ENCODE measurements at regions not wholly inside any gene's neighbourhood (a gene's known extent, or its start where the extent isn't known, plus 50 kb on each side); places are given as distances from the start of the nearest gene placed in this dataset.

DNA sequence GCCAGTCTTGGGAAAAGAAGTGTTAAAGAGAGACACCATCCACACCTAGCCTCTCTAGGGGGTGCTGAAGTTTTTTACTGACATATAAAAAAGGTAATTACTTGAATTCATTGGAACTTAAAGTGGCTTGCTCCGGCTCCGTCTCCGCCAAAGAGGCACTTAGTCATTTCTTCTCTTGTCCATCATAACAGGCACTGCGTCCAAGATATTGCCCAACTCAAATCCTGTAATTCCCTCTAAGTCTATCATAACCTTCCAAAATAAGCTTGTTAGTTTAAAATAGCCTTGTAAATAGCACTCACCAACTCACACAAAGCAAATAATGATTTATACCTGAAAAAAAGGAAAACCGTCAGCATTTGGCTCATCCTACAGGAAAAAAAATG, 160.5 kb downstream of the ZBTB18 start:
- TF ChIP-seq PPARA (CRISPR knock-in tag; IDR thresholded peaks at IDR 0.05; ENCODE audit: borderline replicate concordance) (no peak), TOX (CRISPR knock-in tag; IDR thresholded peaks at IDR 0.05; ENCODE audit: borderline replicate concordance) (no peak), TCF4 (CRISPR knock-in tag; IDR thresholded peaks at IDR 0.05; ENCODE audit: borderline replicate concordance) (no peak), ZFP30 (CRISPR knock-in tag; IDR thresholded peaks at IDR 0.05) (no peak), ZNF565 (CRISPR knock-in tag; conservative IDR thresholded peaks at IDR 0.05; ENCODE audit: low read depth) (no peak), SNAI2 (CRISPR knock-in tag; IDR thresholded peaks at IDR 0.05) (no peak), ZC3H10 (CRISPR knock-in tag; IDR thresholded peaks at IDR 0.05) (no peak), CSDC2 (CRISPR knock-in tag; IDR thresholded peaks at IDR 0.05) (no peak), ZNF70 (CRISPR knock-in tag; IDR thresholded peaks at IDR 0.05) (no peak), OSR1 (CRISPR knock-in tag; IDR thresholded peaks at IDR 0.05) (no peak), ISL1 (CRISPR knock-in tag; IDR thresholded peaks at IDR 0.05) (no peak), GLIS3 (CRISPR knock-in tag; IDR thresholded peaks at IDR 0.05) (no peak), ARNTL (CRISPR knock-in tag; IDR thresholded peaks at IDR 0.05; ENCODE audit: borderline replicate concordance, low read depth) (no peak), ZFP3 (CRISPR knock-in tag; IDR thresholded peaks at IDR 0.05) (no peak)
- TF ChIP-seq, protein P1, sequence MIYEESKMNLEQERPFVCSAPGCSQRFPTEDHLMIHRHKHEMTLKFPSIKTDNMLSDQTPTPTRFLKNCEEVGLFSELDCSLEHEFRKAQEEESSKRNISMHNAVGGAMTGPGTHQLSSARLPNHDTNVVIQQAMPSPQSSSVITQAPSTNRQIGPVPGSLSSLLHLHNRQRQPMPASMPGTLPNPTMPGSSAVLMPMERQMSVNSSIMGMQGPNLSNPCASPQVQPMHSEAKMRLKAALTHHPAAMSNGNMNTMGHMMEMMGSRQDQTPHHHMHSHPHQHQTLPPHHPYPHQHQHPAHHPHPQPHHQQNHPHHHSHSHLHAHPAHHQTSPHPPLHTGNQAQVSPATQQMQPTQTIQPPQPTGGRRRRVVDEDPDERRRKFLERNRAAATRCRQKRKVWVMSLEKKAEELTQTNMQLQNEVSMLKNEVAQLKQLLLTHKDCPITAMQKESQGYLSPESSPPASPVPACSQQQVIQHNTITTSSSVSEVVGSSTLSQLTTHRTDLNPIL (CRISPR knock-in tag; IDR thresholded peaks at IDR 0.05; ENCODE audit: low read depth): no peak
- TF ChIP-seq, protein P2, sequence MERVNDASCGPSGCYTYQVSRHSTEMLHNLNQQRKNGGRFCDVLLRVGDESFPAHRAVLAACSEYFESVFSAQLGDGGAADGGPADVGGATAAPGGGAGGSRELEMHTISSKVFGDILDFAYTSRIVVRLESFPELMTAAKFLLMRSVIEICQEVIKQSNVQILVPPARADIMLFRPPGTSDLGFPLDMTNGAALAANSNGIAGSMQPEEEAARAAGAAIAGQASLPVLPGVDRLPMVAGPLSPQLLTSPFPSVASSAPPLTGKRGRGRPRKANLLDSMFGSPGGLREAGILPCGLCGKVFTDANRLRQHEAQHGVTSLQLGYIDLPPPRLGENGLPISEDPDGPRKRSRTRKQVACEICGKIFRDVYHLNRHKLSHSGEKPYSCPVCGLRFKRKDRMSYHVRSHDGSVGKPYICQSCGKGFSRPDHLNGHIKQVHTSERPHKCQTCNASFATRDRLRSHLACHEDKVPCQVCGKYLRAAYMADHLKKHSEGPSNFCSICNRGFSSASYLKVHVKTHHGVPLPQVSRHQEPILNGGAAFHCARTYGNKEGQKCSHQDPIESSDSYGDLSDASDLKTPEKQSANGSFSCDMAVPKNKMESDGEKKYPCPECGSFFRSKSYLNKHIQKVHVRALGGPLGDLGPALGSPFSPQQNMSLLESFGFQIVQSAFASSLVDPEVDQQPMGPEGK (CRISPR knock-in tag; IDR thresholded peaks at IDR 0.05; ENCODE audit: borderline replicate concordance): no peak
- TF ChIP-seq, protein P3, sequence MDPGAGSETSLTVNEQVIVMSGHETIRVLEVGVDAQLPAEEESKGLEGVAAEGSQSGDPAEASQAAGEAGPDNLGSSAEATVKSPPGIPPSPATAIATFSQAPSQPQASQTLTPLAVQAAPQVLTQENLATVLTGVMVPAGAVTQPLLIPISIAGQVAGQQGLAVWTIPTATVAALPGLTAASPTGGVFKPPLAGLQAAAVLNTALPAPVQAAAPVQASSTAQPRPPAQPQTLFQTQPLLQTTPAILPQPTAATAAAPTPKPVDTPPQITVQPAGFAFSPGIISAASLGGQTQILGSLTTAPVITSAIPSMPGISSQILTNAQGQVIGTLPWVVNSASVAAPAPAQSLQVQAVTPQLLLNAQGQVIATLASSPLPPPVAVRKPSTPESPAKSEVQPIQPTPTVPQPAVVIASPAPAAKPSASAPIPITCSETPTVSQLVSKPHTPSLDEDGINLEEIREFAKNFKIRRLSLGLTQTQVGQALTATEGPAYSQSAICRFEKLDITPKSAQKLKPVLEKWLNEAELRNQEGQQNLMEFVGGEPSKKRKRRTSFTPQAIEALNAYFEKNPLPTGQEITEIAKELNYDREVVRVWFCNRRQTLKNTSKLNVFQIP (CRISPR knock-in tag; IDR thresholded peaks at IDR 0.05; ENCODE audit: borderline replicate concordance, low read depth): no peak
- TF ChIP-seq, protein P4, sequence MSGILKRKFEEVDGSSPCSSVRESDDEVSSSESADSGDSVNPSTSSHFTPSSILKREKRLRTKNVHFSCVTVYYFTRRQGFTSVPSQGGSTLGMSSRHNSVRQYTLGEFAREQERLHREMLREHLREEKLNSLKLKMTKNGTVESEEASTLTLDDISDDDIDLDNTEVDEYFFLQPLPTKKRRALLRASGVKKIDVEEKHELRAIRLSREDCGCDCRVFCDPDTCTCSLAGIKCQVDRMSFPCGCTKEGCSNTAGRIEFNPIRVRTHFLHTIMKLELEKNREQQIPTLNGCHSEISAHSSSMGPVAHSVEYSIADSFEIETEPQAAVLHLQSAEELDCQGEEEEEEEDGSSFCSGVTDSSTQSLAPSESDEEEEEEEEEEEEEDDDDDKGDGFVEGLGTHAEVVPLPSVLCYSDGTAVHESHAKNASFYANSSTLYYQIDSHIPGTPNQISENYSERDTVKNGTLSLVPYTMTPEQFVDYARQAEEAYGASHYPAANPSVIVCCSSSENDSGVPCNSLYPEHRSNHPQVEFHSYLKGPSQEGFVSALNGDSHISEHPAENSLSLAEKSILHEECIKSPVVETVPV (CRISPR knock-in tag; IDR thresholded peaks at IDR 0.05): no peak
- no peak for ATAC-seq

DNA sequence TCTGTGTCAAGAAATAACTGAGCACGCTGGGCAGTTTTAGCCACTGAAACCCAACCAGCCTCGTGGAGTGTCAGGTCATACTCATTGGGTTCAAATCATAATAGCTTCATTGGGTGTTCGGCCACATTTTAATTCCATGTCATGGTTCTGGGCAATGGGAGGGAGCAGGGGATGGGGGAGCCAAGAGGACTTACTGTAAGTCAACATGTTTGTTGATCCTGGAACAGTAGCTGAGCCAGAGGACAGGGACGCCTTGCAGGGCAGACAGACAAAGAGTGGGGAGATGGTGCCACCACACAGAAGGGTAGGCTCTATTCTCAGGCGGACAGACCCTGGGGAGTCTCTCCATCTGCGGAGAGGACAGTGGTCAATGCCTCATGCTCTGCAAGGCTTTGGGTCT, 161.1 kb downstream of the ZBTB18 start:
- ATAC-seq: no peak
- TF ChIP-seq RARB (CRISPR knock-in tag; IDR thresholded peaks at IDR 0.05): no peak
- TF ChIP-seq BACH2 (CRISPR knock-in tag; IDR thresholded peaks at IDR 0.05; ENCODE audit: borderline replicate concordance): no peak
- TF ChIP-seq TOX (CRISPR knock-in tag; IDR thresholded peaks at IDR 0.05; ENCODE audit: borderline replicate concordance): no peak
- no peak for TF ChIP-seq ESRRG (CRISPR knock-in tag; IDR thresholded peaks at IDR 0.05)
- TF ChIP-seq ZFP30 (CRISPR knock-in tag; IDR thresholded peaks at IDR 0.05): no peak
- TF ChIP-seq ISL1 (CRISPR knock-in tag; IDR thresholded peaks at IDR 0.05): no peak
- no peak for TF ChIP-seq GLIS3 (CRISPR knock-in tag; IDR thresholded peaks at IDR 0.05)

DNA sequence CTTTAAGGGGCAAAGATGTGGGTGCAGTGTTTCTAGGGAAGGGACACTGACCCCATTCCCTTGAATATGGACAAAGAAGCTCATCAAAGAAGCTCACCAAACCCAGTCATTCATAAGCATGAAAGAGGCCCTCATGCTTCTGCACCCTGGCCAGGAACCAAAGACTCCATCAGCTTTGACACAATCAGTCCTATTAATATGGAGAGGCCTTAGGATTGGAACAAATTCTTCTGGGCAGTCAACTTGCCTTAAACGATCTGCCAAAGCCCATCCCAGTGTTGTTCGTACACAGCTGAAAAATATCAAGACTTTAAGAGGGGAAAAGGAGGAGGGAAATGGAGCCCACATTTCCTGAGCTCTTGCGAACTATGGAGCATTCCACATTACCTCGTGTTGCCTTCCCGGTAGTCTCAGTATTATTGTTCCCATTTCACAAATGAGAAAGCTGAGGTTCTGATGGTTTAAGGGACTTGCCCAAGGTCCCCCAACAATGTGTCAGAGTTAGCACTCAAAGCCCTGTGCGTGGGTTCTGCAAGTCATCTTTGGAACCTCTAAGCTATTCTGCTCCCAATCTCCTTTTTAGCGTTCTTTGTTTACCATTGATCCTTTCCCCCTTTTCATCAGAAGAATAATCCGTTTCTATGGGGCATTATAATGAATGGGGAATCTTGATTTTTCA, 161.9 kb downstream of the ZBTB18 start:
- ATAC-seq: no peak
- TF ChIP-seq OSR1 (CRISPR knock-in tag; IDR thresholded peaks at IDR 0.05) (0 out of 2 replicates have a peak, but pooled peaks have one; percentile 23), BACH2 (CRISPR knock-in tag; IDR thresholded peaks at IDR 0.05; ENCODE audit: borderline replicate concordance) (no peak)
- TF ChIP-seq, protein P2 (CRISPR knock-in tag; IDR thresholded peaks at IDR 0.05; ENCODE audit: borderline replicate concordance): no peak

Measured in SK-N-SH treated with all-trans-retinoic acid at 6 μM for 48 hours (cell line).